HuH-7.5 (cell line): ENCODE measurements at regions not wholly inside any gene's neighbourhood (a gene's known extent, or its start where the extent isn't known, plus 50 kb on each side); places are given as distances from the start of the nearest gene placed in this dataset.
"Not testable (repeated sequence)": the region's sequence is repeated elsewhere in the genome, so short reads cannot be mapped to it uniquely, and the experiment has no call there.

Source experiments
- DNase-seq: peaks from one replicate; pipeline ENCODE4 v3.0.0; 2011; ENCODE audit warnings: low spot score

- DNase-seq = no peak
These were observed 2458.5 kb downstream of the ARAP2 start for GRCh38 chr4:33785843-33786242.

GRCh38 chr4:33802578-33802977, 2441.7 kb downstream of the ARAP2 start:
- no peak for DNase-seq

GRCh38 chr4:33825685-33826084, 2418.6 kb downstream of the ARAP2 start:
- no peak for DNase-seq

GRCh38 chr4:33829356-33829755, 2415.0 kb downstream of the ARAP2 start:
- DNase-seq = not testable (repeated sequence)

- no peak for DNase-seq
These were observed 2412.8 kb downstream of the ARAP2 start for GRCh38 chr4:33831442-33832066.

- DNase-seq = not testable (repeated sequence)
These were observed 2408.6 kb downstream of the ARAP2 start for GRCh38 chr4:33835764-33836163.

- DNase-seq = no peak
These were observed 2407.1 kb downstream of the ARAP2 start for GRCh38 chr4:33837043-33837838.

GRCh38 chr4:33841120-33841519, 2403.2 kb downstream of the ARAP2 start:
- DNase-seq = no peak

- DNase-seq = no peak
These were observed 2393.9 kb downstream of the ARAP2 start for GRCh38 chr4:33850371-33850902.

GRCh38 chr4:33853670-33854069, 2390.6 kb downstream of the ARAP2 start:
- DNase-seq = not testable (repeated sequence)

- no peak for DNase-seq
These were observed 2379.9 kb downstream of the ARAP2 start for GRCh38 chr4:33864290-33864859.

GRCh38 chr4:33873791-33874190, 2370.5 kb downstream of the ARAP2 start:
- no peak for DNase-seq

GRCh38 chr4:33878710-33879109, 2365.6 kb downstream of the ARAP2 start:
- DNase-seq = no peak

- no peak for DNase-seq
These were observed 2363.1 kb downstream of the ARAP2 start for GRCh38 chr4:33881176-33881575.

- no peak for DNase-seq
These were observed 2361.9 kb downstream of the ARAP2 start for GRCh38 chr4:33882246-33882990.

GRCh38 chr4:33883111-33883510, 2361.2 kb downstream of the ARAP2 start:
- no peak for DNase-seq

- DNase-seq = no peak
These were observed 2358.0 kb downstream of the ARAP2 start for GRCh38 chr4:33886356-33886755.

- no peak for DNase-seq
These were observed 2353.5 kb downstream of the ARAP2 start for GRCh38 chr4:33890841-33891240.

- no peak for DNase-seq
These were observed 2332.4 kb downstream of the ARAP2 start for GRCh38 chr4:33911959-33912358.

- DNase-seq = no peak
These were observed 2329.9 kb downstream of the ARAP2 start for GRCh38 chr4:33914386-33914785.

GRCh38 chr4:33923469-33923868, 2320.8 kb downstream of the ARAP2 start:
- no peak for DNase-seq

- no peak for DNase-seq
These were observed 2320.1 kb downstream of the ARAP2 start for GRCh38 chr4:33924239-33924638.
